Loucy (cell line): ENCODE measurements at regions not wholly inside any gene's neighbourhood (a gene's known extent, or its start where the extent isn't known, plus 50 kb on each side); places are given as distances from the start of the nearest gene placed in this dataset.

Experiments used
- H2AFZ ChIP-seq: fragments of 200-600 bp; sonication (generic); 2 replicates; pipeline ENCODE4 v1.6.0; 2016; ENCODE audit warnings: antibody characterized with exemption, mild to moderate bottlenecking, low read length, moderate library complexity
- H3F3A ChIP-seq: fragments of 200-600 bp; 2 replicates; pipeline ENCODE4 v1.6.0; 2016; ENCODE audit warnings: antibody characterized with exemption, low read depth, mild to moderate bottlenecking
- H3K27me3 ChIP-seq: fragments of 200-600 bp; sonication (generic); 2 replicates; pipeline ENCODE4 v1.6.1; 2014; ENCODE audit warnings: low read length, mild to moderate bottlenecking; ENCODE audit not compliant: insufficient read depth, poor library complexity, severe bottlenecking
- H3K36me3 ChIP-seq: fragments of 200-600 bp; sonication (generic); 2 replicates; pipeline ENCODE4 v1.6.1; 2016; ENCODE audit warnings: low read length; ENCODE audit not compliant: insufficient read depth
- H3K4me1 ChIP-seq: fragments of 200-600 bp; sonication (generic); 2 replicates; pipeline ENCODE4 v1.5.1; 2014; ENCODE audit warnings: low read length, mild to moderate bottlenecking; ENCODE audit not compliant: insufficient read depth, poor library complexity, severe bottlenecking
- H3K4me2 ChIP-seq: fragments of 200-600 bp; sonication (generic); 2 replicates; pipeline ENCODE4 v1.6.0; 2014; ENCODE audit warnings: antibody characterized with exemption, low read length, low read depth, mild to moderate bottlenecking; ENCODE audit not compliant: poor library complexity, severe bottlenecking
- H3K4me3 ChIP-seq: fragments of 200-600 bp; sonication (generic); 2 replicates; pipeline ENCODE4 v1.5.1; 2014; ENCODE audit warnings: low read length, mild to moderate bottlenecking, mixed read lengths; ENCODE audit not compliant: poor library complexity, severe bottlenecking
- H3K79me2 ChIP-seq: fragments of 200-600 bp; sonication (generic); 2 replicates; pipeline ENCODE4 v1.6.1; 2014; ENCODE audit warnings: low read length; ENCODE audit not compliant: insufficient read depth
- H3K9ac ChIP-seq: fragments of 200-600 bp; sonication (generic); 2 replicates; pipeline ENCODE4 v1.6.0; 2014; ENCODE audit warnings: mild to moderate bottlenecking, low read depth, low read length, moderate library complexity; ENCODE audit not compliant: poor library complexity, severe bottlenecking
- H3K9me2 ChIP-seq: fragments of 200-600 bp; sonication (generic); replicated peaks from 2 replicates; pipeline ENCODE4 v1.6.1; 2016; ENCODE audit warnings: low read depth, low read length, mixed read lengths
- H3K9me3 ChIP-seq: fragments of 200-600 bp; sonication (generic); 2 replicates; pipeline ENCODE4 v1.6.1; 2014; ENCODE audit warnings: mild to moderate bottlenecking, antibody characterized with exemption, low read length, low read depth; ENCODE audit not compliant: insufficient read depth
- H4K20me1 ChIP-seq: fragments of 200-600 bp; sonication (generic); 2 replicates; pipeline ENCODE4 v1.6.0; 2014; ENCODE audit warnings: antibody characterized with exemption, low read length, mild to moderate bottlenecking; ENCODE audit not compliant: insufficient read depth, poor library complexity, severe bottlenecking
- EZH2phosphoT487 ChIP-seq: fragments of 200-600 bp; IDR thresholded peaks from 2 replicates; pipeline ENCODE4 v1.6.1; 2018; ENCODE audit warnings: antibody characterized with exemption, mild to moderate bottlenecking, moderate library complexity, borderline replicate concordance
- TF ChIP-seq, protein P1 (sequence below): fragments of 200-600 bp; sonication (generic); conservative IDR thresholded peaks from 2 replicates; pipeline ENCODE4 v1.5.1; 2014; ENCODE audit warnings: mild to moderate bottlenecking, antibody characterized with exemption, low read length

DNA sequence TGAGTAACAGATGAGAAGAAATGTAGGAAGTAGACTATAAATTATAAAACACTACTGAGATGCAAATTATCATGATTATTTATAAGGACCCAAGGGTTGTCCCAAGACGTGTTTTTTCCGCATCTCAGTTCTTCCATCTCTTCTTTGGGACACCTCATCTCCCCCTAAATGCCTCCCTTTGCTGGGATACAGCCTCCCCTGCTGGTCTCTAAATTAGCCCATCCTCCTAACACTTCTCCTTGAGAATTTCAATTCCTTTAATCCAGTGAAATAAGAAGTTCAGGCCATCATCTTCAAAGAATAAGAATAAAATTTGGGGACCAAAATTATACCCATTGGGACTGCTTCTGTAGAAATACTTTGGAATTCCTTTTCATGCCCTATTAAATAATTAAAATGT lies 667.0 kb downstream of the BCL11B start:
- Histone ChIP-seq H3K4me3 (no peak overlapping the region), H3K36me3 (no peaks in the 10 kb centered on the region), H3F3A (no peaks in the 10 kb centered on the region), H4K20me1 (no peaks in the 10 kb centered on the region), H3K79me2 (no peaks in the 10 kb centered on the region), H3K4me1 (no peaks in the 10 kb centered on the region), H3K9me2 (no peaks in the 10 kb centered on the region), H3K27me3 (no peaks in the 10 kb centered on the region), H3K9ac (no peak overlapping the region), H3K9me3 (no peaks in the 10 kb centered on the region), H2AFZ (no peak overlapping the region), H3K4me2 (no peak overlapping the region)
- TF ChIP-seq, protein P1, sequence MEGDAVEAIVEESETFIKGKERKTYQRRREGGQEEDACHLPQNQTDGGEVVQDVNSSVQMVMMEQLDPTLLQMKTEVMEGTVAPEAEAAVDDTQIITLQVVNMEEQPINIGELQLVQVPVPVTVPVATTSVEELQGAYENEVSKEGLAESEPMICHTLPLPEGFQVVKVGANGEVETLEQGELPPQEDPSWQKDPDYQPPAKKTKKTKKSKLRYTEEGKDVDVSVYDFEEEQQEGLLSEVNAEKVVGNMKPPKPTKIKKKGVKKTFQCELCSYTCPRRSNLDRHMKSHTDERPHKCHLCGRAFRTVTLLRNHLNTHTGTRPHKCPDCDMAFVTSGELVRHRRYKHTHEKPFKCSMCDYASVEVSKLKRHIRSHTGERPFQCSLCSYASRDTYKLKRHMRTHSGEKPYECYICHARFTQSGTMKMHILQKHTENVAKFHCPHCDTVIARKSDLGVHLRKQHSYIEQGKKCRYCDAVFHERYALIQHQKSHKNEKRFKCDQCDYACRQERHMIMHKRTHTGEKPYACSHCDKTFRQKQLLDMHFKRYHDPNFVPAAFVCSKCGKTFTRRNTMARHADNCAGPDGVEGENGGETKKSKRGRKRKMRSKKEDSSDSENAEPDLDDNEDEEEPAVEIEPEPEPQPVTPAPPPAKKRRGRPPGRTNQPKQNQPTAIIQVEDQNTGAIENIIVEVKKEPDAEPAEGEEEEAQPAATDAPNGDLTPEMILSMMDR: no peak
- no peak for TF ChIP-seq EZH2phosphoT487

DNA sequence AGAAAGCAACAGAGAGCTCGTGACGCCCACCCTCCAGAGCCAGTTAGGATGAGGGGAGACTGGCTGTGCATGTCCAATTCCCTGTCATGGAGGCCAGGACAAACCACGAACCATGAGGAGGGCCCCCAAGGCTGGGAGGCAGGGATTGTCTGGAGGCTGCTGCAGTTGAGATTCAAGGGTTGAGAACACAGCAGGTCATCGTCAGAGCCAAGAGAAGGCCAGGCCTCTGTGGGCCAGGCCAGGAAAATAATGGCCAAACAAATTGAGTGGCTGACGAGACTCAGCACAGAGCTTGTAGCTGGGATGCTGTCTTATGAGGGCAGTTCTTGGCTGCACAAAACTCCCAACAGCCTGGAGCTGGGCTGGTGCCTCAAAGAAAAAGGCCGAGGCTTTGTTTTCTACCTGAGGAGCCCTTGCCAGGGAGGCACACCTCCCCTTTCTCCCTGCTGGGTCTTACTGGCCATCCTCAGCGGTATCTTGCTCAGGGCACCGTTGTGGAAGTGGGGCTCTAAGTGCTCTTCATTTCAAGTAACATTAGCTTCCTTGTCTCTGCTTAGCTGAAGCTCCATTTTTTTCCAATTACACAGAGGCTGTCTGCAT lies 665.9 kb downstream of the BCL11B start:
- H3K79me2 ChIP-seq: no peaks in the 10 kb centered on the region
- H3K9ac ChIP-seq: no peak overlapping the region
- H3K9me3 ChIP-seq: no peaks in the 10 kb centered on the region
- no peaks in the 10 kb centered on the region for H3K36me3 ChIP-seq
- no peak overlapping the region for H2AFZ ChIP-seq
- TF ChIP-seq EZH2phosphoT487: no peak
- TF ChIP-seq, protein P1: no peak
- H3K27me3 ChIP-seq: no peaks in the 10 kb centered on the region
- H3K9me2 ChIP-seq: no peaks in the 10 kb centered on the region
- no peaks in the 10 kb centered on the region for H3K4me1 ChIP-seq
- H3K4me2 ChIP-seq: no peak overlapping the region
- H3K4me3 ChIP-seq: no peak overlapping the region
- no peaks in the 10 kb centered on the region for H3F3A ChIP-seq
- no peaks in the 10 kb centered on the region for H4K20me1 ChIP-seq

DNA sequence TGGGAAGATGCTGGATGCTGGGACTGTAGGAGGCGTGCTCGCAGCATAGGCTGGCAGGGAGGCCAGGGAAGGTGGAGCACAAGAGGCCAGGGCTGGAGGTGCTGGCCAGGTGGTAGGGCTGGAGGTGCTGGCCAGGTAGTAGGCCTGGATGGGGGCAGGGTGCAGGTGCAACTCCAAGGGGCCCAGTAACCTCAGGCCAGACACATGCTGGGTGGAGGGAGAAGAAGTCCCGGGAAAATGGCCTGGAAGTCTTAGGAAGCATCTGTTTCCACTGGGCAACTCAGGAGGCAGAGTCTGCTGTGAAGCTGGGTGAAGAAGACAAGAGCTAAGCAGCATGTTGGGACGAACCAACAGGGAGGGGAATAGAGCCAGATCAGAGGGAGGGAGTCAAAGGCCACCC lies 665.2 kb downstream of the BCL11B start:
- H3K4me3 ChIP-seq: no peak overlapping the region
- H3K9me2 ChIP-seq: no peaks in the 10 kb centered on the region
- no peak overlapping the region for H2AFZ ChIP-seq
- no peaks in the 10 kb centered on the region for H3K4me1 ChIP-seq
- no peaks in the 10 kb centered on the region for H3K36me3 ChIP-seq
- H3K9me3 ChIP-seq: no peaks in the 10 kb centered on the region
- H3K27me3 ChIP-seq: no peaks in the 10 kb centered on the region
- no peaks in the 10 kb centered on the region for H4K20me1 ChIP-seq
- no peak overlapping the region for H3K4me2 ChIP-seq
- no peak for TF ChIP-seq EZH2phosphoT487
- TF ChIP-seq, protein P1: no peak
- H3K9ac ChIP-seq: no peak overlapping the region
- no peaks in the 10 kb centered on the region for H3F3A ChIP-seq
- no peaks in the 10 kb centered on the region for H3K79me2 ChIP-seq
